Gastrocnemius medialis (tissue), 4 donors: ENCODE measurements at regions not wholly inside any gene's neighbourhood (a gene's known extent, or its start where the extent isn't known, plus 50 kb on each side); places are given as distances from the start of the nearest gene placed in this dataset.

Experiments used
- POLR2A ChIP-seq, 2 donors: fragments of 450-650 bp; IDR thresholded peaks; one replicate each; pipeline ENCODE4 v1.6.1; 2017; ENCODE audit warnings: antibody characterized with exemption in 2 of 2, mild to moderate bottlenecking in 2 of 2, moderate library complexity in 2 of 2
- TF ChIP-seq, protein P1 (sequence below), 5 experiments: fragments of 450-650 bp in 3 of 5; fragments of 200-600 bp in 2 of 5; sonication (generic) in 2 of 5; IDR thresholded peaks in 4 of 5; conservative IDR thresholded peaks in 1 of 5; 1 replicate in 4 of 5; 2 replicates in 1 of 5; pipeline ENCODE4 v1.5.1; 2016 to 2019; ENCODE audit warnings: antibody characterized with exemption in 5 of 5, mild to moderate bottlenecking in 3 of 5, moderate library complexity in 3 of 5

DNA sequence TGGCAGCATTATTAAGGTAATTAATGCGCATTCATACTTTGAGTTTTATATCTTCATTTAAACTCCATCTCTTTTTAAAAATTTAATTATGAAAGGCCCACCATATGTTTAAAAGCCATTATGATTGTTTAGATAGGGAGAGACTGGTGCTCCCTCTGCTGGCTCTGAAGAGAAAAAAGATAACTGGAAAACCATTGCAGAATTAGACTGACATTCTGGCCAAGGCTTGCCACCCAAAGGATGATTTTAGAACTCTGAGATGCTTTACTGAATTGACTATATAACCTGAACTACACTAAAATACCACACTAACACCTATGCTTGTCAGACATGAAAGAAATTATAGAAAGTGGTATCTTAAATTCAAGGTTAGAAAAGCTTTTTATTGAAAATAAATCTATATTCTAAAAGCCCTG, 127.6 kb upstream of the SPOPL start:
- TF ChIP-seq, protein P1, sequence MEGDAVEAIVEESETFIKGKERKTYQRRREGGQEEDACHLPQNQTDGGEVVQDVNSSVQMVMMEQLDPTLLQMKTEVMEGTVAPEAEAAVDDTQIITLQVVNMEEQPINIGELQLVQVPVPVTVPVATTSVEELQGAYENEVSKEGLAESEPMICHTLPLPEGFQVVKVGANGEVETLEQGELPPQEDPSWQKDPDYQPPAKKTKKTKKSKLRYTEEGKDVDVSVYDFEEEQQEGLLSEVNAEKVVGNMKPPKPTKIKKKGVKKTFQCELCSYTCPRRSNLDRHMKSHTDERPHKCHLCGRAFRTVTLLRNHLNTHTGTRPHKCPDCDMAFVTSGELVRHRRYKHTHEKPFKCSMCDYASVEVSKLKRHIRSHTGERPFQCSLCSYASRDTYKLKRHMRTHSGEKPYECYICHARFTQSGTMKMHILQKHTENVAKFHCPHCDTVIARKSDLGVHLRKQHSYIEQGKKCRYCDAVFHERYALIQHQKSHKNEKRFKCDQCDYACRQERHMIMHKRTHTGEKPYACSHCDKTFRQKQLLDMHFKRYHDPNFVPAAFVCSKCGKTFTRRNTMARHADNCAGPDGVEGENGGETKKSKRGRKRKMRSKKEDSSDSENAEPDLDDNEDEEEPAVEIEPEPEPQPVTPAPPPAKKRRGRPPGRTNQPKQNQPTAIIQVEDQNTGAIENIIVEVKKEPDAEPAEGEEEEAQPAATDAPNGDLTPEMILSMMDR (IDR thresholded peaks at IDR 0.05 in 4 of 5, conservative IDR thresholded peaks at IDR 0.05 in 1 of 5), result peak in 4 of 5 experiments; percentile 10 to 48 (median 24)
- TF ChIP-seq POLR2A (IDR thresholded peaks at IDR 0.05), result no peak
